SK-MEL-5 (cell line): ENCODE measurements at regions not wholly inside any gene's neighbourhood (a gene's known extent, or its start where the extent isn't known, plus 50 kb on each side); places are given as distances from the start of the nearest gene placed in this dataset.
"Not testable (repeated sequence)": the region's sequence is repeated elsewhere in the genome, so short reads cannot be mapped to it uniquely, and the experiment has no call there.

Experiments
- DNase-seq: peaks from one replicate; pipeline ENCODE4 v3.0.0-alpha.2; 2016; ENCODE audit warnings: low read depth, low spot score
- in situ Hi-C: cut with HindIII; loops from 2 replicates; pipeline ENCODE4 v1.10.0; 2016; ENCODE audit warnings: low sequenced_read_pairs, high pct_unique_total_duplicates, low pct_unique_long_range_greater_than_20kb

- peak; percentile 82 for DNase-seq
- in situ Hi-C loops, result no loop called here
Observed at GRCh38 chr2:242088471-242089212, 219.1 kb downstream of the RTP5 start.

- not testable (repeated sequence) for DNase-seq
Observed at GRCh38 chr2:242089213-242089549, 219.7 kb downstream of the RTP5 start.

GRCh38 chr2:242097278-242097677 is 227.7 kb downstream of the RTP5 start:
- in situ Hi-C loops, DNase-seq: not testable (repeated sequence)

More at GRCh38 chr2:242089213-242089549, 219.7 kb downstream of the RTP5 start:
- in situ Hi-C loops, result not testable (repeated sequence)

GRCh38 chr2:242098034-242098433 is 228.5 kb downstream of the RTP5 start:
- no peak for DNase-seq
- in situ Hi-C loops, result no loop called here

- in situ Hi-C loops, result no loop called here
- no peak for DNase-seq
Observed at GRCh38 chr2:242098445-242099128, 229.1 kb downstream of the RTP5 start.

- DNase-seq, in situ Hi-C loops: not testable (repeated sequence)
Observed at GRCh38 chr2:242103093-242103492, 233.6 kb downstream of the RTP5 start.

GRCh38 chr2:242104202-242104956 is 234.8 kb downstream of the RTP5 start:
- in situ Hi-C loops, DNase-seq: not testable (repeated sequence)

GRCh38 chr2:242107065-242107464 is 237.5 kb downstream of the RTP5 start:
- DNase-seq, in situ Hi-C loops: not testable (repeated sequence)

- DNase-seq, in situ Hi-C loops: not testable (repeated sequence)
Observed at GRCh38 chr2:242108797-242109500, 239.4 kb downstream of the RTP5 start.

GRCh38 chr2:242109819-242110218 is 240.3 kb downstream of the RTP5 start:
- in situ Hi-C loops, DNase-seq: not testable (repeated sequence)

GRCh38 chr2:242111954-242112353 is 242.4 kb downstream of the RTP5 start:
- in situ Hi-C loops, DNase-seq: not testable (repeated sequence)

GRCh38 chr2:242113492-242113891 is 244.0 kb downstream of the RTP5 start:
- DNase-seq, in situ Hi-C loops: not testable (repeated sequence)

- in situ Hi-C loops, DNase-seq: not testable (repeated sequence)
Observed at GRCh38 chr2:242116676-242117075, 247.1 kb downstream of the RTP5 start.

- in situ Hi-C loops, DNase-seq: not testable (repeated sequence)
Observed at GRCh38 chr2:242117305-242117704, 247.8 kb downstream of the RTP5 start.

- in situ Hi-C loops, DNase-seq: not testable (repeated sequence)
Observed at GRCh38 chr2:242119682-242120081, 250.2 kb downstream of the RTP5 start.

- DNase-seq, in situ Hi-C loops: not testable (repeated sequence)
Observed at GRCh38 chr2:242130682-242131081, 261.2 kb downstream of the RTP5 start.

GRCh38 chr2:242159921-242160320 is 290.4 kb downstream of the RTP5 start:
- DNase-seq, in situ Hi-C loops: not testable (repeated sequence)

GRCh38 chr2:242165115-242165514 is 295.6 kb downstream of the RTP5 start:
- in situ Hi-C loops, DNase-seq: not testable (repeated sequence)
